H1 (cell line): ENCODE measurements at regions not wholly inside any gene's neighbourhood (a gene's known extent, or its start where the extent isn't known, plus 50 kb on each side); places are given as distances from the start of the nearest gene placed in this dataset.

ENCODE experiments used
- CTCF ChIA-PET: fragments of 300-600 bp; sonication (Branson Sonifier 250); formaldehyde crosslinking; loops from one replicate; lab custom pipeline; 2021; ENCODE audit not compliant: partially characterized antibody; lab: Charles Lee
- POLR2A ChIA-PET: fragments of 300-600 bp; sonication (Branson Sonifier 250); formaldehyde crosslinking; loops from one replicate; lab custom pipeline; 2021; ENCODE audit warnings: inconsistent platforms; ENCODE audit not compliant: partially characterized antibody; lab: Charles Lee
- DNase-seq, 2 experiments: peaks; one replicate each; pipeline versions ENCODE4 v3.0.0 to v3.0.0-alpha.2; 2010 to 2022; ENCODE audit warnings: low spot score in 2 of 2, low read depth in 1 of 2, mixed read lengths in 1 of 2
- FAIRE-seq: peaks from 2 replicates; lab custom pipeline; 2011; peaks lifted over from hg19 to GRCh38; lab: Jason Lieb, UNC
- H2AFZ ChIP-seq: 2 replicates; pipeline ENCODE4 v1.8.1; 2012; ENCODE audit warnings: low read length, inconsistent platforms
- H2AK5ac ChIP-seq: 2 replicates; pipeline ENCODE4 v1.6.1; 2013; ENCODE audit warnings: low read depth, low read length
- H2BK120ac ChIP-seq: replicated peaks from 2 replicates; pipeline ENCODE3; 2013; ENCODE audit warnings: low read depth, low read length, inconsistent platforms
- H2BK12ac ChIP-seq: 2 replicates; pipeline ENCODE4 v1.6.1; 2013; ENCODE audit warnings: low read depth, low read length
- H2BK15ac ChIP-seq: 2 replicates; pipeline ENCODE4 v1.6.1; 2013; ENCODE audit warnings: low read length
- H2BK20ac ChIP-seq: 2 replicates; pipeline ENCODE4 v1.6.1; 2013; ENCODE audit warnings: low read length
- H2BK5ac ChIP-seq: 2 replicates; pipeline ENCODE4 v1.6.1; 2013; ENCODE audit warnings: low read depth, low read length
- H3K14ac ChIP-seq: 2 replicates; pipeline ENCODE4 v1.6.1; 2013; ENCODE audit warnings: inconsistent platforms; ENCODE audit not compliant: insufficient read length
- H3K18ac ChIP-seq: 2 replicates; pipeline ENCODE4 v1.6.1; 2013; ENCODE audit warnings: low read length; ENCODE audit errors: extremely low read depth
- H3K23ac ChIP-seq: 2 replicates; pipeline ENCODE4 v1.6.1; 2013; ENCODE audit warnings: inconsistent platforms; ENCODE audit not compliant: insufficient read length
- H3K23me2 ChIP-seq: 2 replicates; pipeline ENCODE4 v1.6.1; 2013; ENCODE audit warnings: low read depth, low read length
- H3K27ac ChIP-seq: 2 replicates; pipeline ENCODE4 v1.6.1; 2011; ENCODE audit warnings: low read depth, low read length, inconsistent platforms
- H3K27me3 ChIP-seq, 4 experiments: replicated peaks in 1 of 4; 1 replicate in 1 of 4; 2 replicates in 3 of 4; pipeline versions ENCODE4 v1.6.1 to v1.8.1; 2011 to 2013; ENCODE audit warnings: low read length in 3 of 4, mild to moderate bottlenecking in 3 of 4, inconsistent platforms in 2 of 4, mixed read lengths in 2 of 4, moderate library complexity in 1 of 4; ENCODE audit not compliant: control insufficient read depth in 3 of 4, insufficient read depth in 3 of 4; ENCODE audit errors: extremely low read depth in 1 of 4
- H3K36me3 ChIP-seq, 4 experiments: 2 replicates each; pipeline versions ENCODE4 v1.6.1 to v1.8.1; 2011 to 2013; ENCODE audit warnings: mild to moderate bottlenecking in 4 of 4, low read length in 3 of 4, moderate library complexity in 2 of 4, control low read depth in 1 of 4, inconsistent platforms in 1 of 4; ENCODE audit not compliant: insufficient read depth in 4 of 4, control insufficient read depth in 2 of 4
- H3K4ac ChIP-seq: replicated peaks from 2 replicates; pipeline ENCODE3; 2013; ENCODE audit warnings: low read length, low read depth, mixed read lengths, inconsistent platforms; ENCODE audit not compliant: insufficient read length
- H3K4me1 ChIP-seq, 4 experiments: replicated peaks in 1 of 4; 1 replicate in 1 of 4; 2 replicates in 3 of 4; pipeline versions ENCODE4 v1.6.1 to v1.8.1; 2011 to 2013; ENCODE audit warnings: low read length in 3 of 4, inconsistent platforms in 2 of 4, mixed read lengths in 1 of 4; ENCODE audit not compliant: insufficient read depth in 4 of 4, control insufficient read depth in 3 of 4
- H3K4me2 ChIP-seq, 2 experiments: 2 replicates each; pipeline versions ENCODE4 v1.6.1 to v1.8.1; 2011 to 2013; ENCODE audit warnings: low read depth in 2 of 2, low read length in 2 of 2, control low read depth in 1 of 2, inconsistent platforms in 1 of 2, mild to moderate bottlenecking in 1 of 2; ENCODE audit not compliant: insufficient read depth in 1 of 2
- H3K4me3 ChIP-seq, 4 experiments: fragments of 200-600, 300-600 bp in 1 of 4; sonication (generic), shearing (Covaris generic), sonication (Bioruptor Twin) in 1 of 4; 2 replicates each; pipeline versions ENCODE4 v1.5.1 to v1.8.1; 2011 to 2016; ENCODE audit warnings: low read length in 4 of 4, low read depth in 3 of 4, control low read depth in 2 of 4, inconsistent platforms in 2 of 4, mild to moderate bottlenecking in 2 of 4, mixed read lengths in 1 of 4, moderate library complexity in 1 of 4; ENCODE audit not compliant: insufficient read depth in 2 of 4; ENCODE audit errors: extremely low read depth in 1 of 4
- H3K56ac ChIP-seq: replicated peaks from 2 replicates; pipeline ENCODE3; 2013; ENCODE audit warnings: low read depth, mild to moderate bottlenecking, mixed read lengths, low read length, inconsistent platforms; ENCODE audit not compliant: insufficient read length
- H3K79me1 ChIP-seq: 2 replicates; pipeline ENCODE4 v1.6.1; 2013; ENCODE audit warnings: low read depth, low read length, control low read depth
- H3K79me2 ChIP-seq, 2 experiments: 2 replicates each; pipeline versions ENCODE4 v1.6.1 to v1.8.1; 2012 to 2013; ENCODE audit warnings: low read length in 2 of 2, mild to moderate bottlenecking in 2 of 2, inconsistent platforms in 1 of 2; ENCODE audit not compliant: insufficient read depth in 2 of 2, control insufficient read depth in 1 of 2
- H3K9ac ChIP-seq, 4 experiments: replicated peaks in 1 of 4; 1 replicate in 1 of 4; 2 replicates in 3 of 4; pipeline versions ENCODE4 v1.6.1 to v1.8.1; 2011 to 2013; ENCODE audit warnings: low read depth in 3 of 4, low read length in 3 of 4, control low read depth in 2 of 4, mild to moderate bottlenecking in 2 of 4, moderate library complexity in 2 of 4, inconsistent platforms in 1 of 4; ENCODE audit errors: extremely low read depth in 1 of 4
- H3K9me3 ChIP-seq, 2 experiments: 2 replicates each; pipeline versions ENCODE4 v1.6.1 to v1.8.1; 2012 to 2013; ENCODE audit warnings: mild to moderate bottlenecking in 2 of 2, moderate library complexity in 2 of 2, control low read depth in 1 of 2, inconsistent platforms in 1 of 2, low read depth in 1 of 2, low read length in 1 of 2, mixed read lengths in 1 of 2; ENCODE audit not compliant: insufficient read depth in 2 of 2
- H4K20me1 ChIP-seq, 2 experiments: replicated peaks in 1 of 2; 2 replicates each; pipeline versions ENCODE3 to v1.8.1; 2011 to 2013; ENCODE audit warnings: inconsistent platforms in 2 of 2, low read length in 2 of 2, mild to moderate bottlenecking in 1 of 2; ENCODE audit not compliant: insufficient read depth in 2 of 2, control insufficient read depth in 1 of 2
- H4K5ac ChIP-seq: 2 replicates; pipeline ENCODE4 v1.6.1; 2013; ENCODE audit warnings: low read length, low read depth, mixed read lengths, inconsistent platforms; ENCODE audit not compliant: insufficient read length
- H4K8ac ChIP-seq: 2 replicates; pipeline ENCODE4 v1.8.0; 2013; ENCODE audit warnings: mild to moderate bottlenecking, moderate library complexity, low read length, inconsistent platforms; ENCODE audit not compliant: insufficient read depth; ENCODE audit errors: extremely low read depth
- H4K91ac ChIP-seq: replicated peaks from 2 replicates; pipeline ENCODE3; 2013; ENCODE audit warnings: low read length, mixed read lengths, inconsistent platforms; ENCODE audit not compliant: insufficient read length
- WGBS, 2 experiments: shearing (Covaris generic) in 1 of 2; methylation state at CpG; one replicate each; pipeline versions ENCODE4 v1.1.6 to v1.1.7; 2013 to 2015; ENCODE audit warnings: low lambda C conversion rate in 2 of 2, mixed read lengths in 2 of 2, inconsistent platforms in 1 of 2, low coverage in 1 of 2, missing lambda C conversion rate in 1 of 2; ENCODE audit not compliant: insufficient replicate concordance in 2 of 2, insufficient coverage in 1 of 2, insufficient read length in 1 of 2; ENCODE audit errors: extremely low coverage in 1 of 2, missing lambda C conversion rate in 1 of 2; 5-methylcytosine and 5-hydroxymethylcytosine counted together

- ChIA-PET POLR2A (interaction anchor here (1.0 kb wide), 1 partner anchor 11 kb away, joined by 3 read pairs; no protein-coding TSS in a partner anchor), CTCF (interaction anchor here (0.9 to 1.0 kb wide), 2 partner anchors 9 to 48 kb away, joined by 3 read pairs; no protein-coding TSS in a partner anchor)
- H3K9ac ChIP-seq = no peak overlapping the region
- no peak overlapping the region for H3K23ac ChIP-seq
- no peak for FAIRE-seq
- H2BK5ac ChIP-seq = no peak overlapping the region
- no peaks in the 10 kb centered on the region for H3K23me2 ChIP-seq
- no peak overlapping the region for H2BK120ac ChIP-seq
- no peak overlapping the region for H2BK12ac ChIP-seq
- DNase-seq = no peak
- no peak overlapping the region for H2BK20ac ChIP-seq
- no peak overlapping the region for H2AFZ ChIP-seq
- no peak overlapping the region for H3K18ac ChIP-seq
- H4K91ac ChIP-seq = no peak overlapping the region
- H2AK5ac ChIP-seq = no peak overlapping the region
- H3K4me2 ChIP-seq = no peak overlapping the region
- no peaks in the 10 kb centered on the region for H3K4me1 ChIP-seq
- H3K56ac ChIP-seq = no peak overlapping the region
- no peaks in the 10 kb centered on the region for H3K79me1 ChIP-seq
- 89% methylated on average over 5 of the region's 5 CpGs; no CpG with 5 or more reads in 1 of the 2 experiments for WGBS, 2 experiments
- no peak overlapping the region for H3K27ac ChIP-seq
- H3K9me3 ChIP-seq = no peaks in the 10 kb centered on the region
- H3K4ac ChIP-seq = no peak overlapping the region
- no peaks in the 10 kb centered on the region for H4K20me1 ChIP-seq
- no peak overlapping the region for H4K5ac ChIP-seq
- H3K27me3 ChIP-seq = no peaks in the 10 kb centered on the region
- H4K8ac ChIP-seq = no peak overlapping the region
- H3K79me2 ChIP-seq = no peaks in the 10 kb centered on the region
- no peaks in the 10 kb centered on the region for H3K36me3 ChIP-seq
- H3K14ac ChIP-seq = no peak overlapping the region
- H2BK15ac ChIP-seq = no peak overlapping the region
- H3K4me3 ChIP-seq = no peak overlapping the region
Measured at GRCh38 chr7:20895563-20895962, 108.9 kb upstream of the SP8 start.
